DMS 273 (cell line): ENCODE measurements at regions not wholly inside any gene's neighbourhood (a gene's known extent, or its start where the extent isn't known, plus 50 kb on each side); places are given as distances from the start of the nearest gene placed in this dataset.
"Not testable (repeated sequence)": the region's sequence is repeated elsewhere in the genome, so short reads cannot be mapped to it uniquely, and the experiment has no call there.

Experiments
- DNase-seq: peaks from one replicate; lab custom pipeline; 2025; ENCODE audit not compliant: unreplicated experiment; lab: John Stamatoyannopoulos, UW

GRCh38 chr10:130973127-130973839, 338.2 kb downstream of the TCERG1L start:
- DNase-seq = no peak

- no peak for DNase-seq
Measured at GRCh38 chr10:130974166-130974565, 337.4 kb downstream of the TCERG1L start.

GRCh38 chr10:130975351-130975750, 336.2 kb downstream of the TCERG1L start:
- not testable (repeated sequence) for DNase-seq

DNA sequence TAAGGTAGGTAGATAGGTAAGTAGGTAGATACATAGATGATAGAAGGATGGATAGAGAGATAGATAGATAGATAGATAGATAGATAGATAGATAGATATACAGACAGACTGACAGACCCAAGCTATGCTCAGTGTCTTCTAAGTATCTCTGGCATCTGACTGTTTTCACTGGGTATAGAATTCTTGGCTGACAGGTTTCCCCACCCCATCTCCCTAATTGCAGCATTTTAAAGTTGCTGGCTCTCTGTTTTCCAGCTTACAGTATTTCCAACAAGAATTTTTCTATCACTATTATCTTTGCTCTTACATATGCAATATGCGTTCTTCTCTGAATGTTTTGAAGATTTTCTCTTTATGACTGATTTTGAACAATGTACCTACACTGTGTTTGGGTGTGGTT, 328.7 kb downstream of the TCERG1L start:
- no peak for DNase-seq

DNA sequence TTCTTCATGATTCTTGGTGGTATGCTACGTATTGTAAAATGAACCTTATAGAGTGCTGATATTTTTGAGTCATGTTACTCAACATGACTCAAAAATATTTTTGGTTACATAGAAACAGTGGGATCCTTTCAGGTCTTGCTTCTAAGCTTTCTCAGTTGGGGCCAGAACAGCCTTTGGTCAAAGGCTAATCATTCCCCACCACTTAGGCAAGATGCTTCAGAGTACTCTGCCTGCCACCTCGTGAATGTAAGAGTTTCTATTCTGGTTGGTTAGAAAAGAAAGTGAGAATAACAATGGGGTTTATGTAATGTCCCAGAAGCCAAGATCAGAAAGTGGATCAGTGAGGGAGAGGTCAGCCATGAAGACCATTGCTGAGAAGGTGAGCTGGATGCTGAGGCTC, 327.8 kb downstream of the TCERG1L start:
- no peak for DNase-seq

- no peak for DNase-seq
Measured at GRCh38 chr10:130984686-130985085, 326.8 kb downstream of the TCERG1L start.

- DNase-seq = no peak
Measured at GRCh38 chr10:130985158-130985753, 326.3 kb downstream of the TCERG1L start.

DNA sequence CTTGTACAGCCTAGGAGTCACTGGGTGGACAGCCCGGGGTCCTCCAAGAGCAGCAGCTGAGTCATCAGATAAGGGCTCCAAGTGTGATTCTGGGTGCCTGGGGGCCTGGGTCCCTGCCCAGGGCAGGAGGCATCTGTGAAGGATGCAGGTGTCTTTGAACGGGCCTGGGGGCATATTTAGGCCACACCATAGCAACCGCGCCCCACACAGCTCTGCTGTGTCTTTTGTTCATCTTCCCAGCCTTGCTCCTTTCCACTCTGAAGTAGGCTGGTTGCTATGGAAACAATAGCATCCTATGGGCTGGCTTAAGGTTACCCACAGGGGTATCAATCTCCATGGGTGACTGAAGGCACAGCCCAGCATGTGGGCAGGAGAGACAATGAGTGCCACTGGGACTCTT, 324.7 kb downstream of the TCERG1L start:
- no peak for DNase-seq

- no peak for DNase-seq
Measured at GRCh38 chr10:130987401-130987800, 324.1 kb downstream of the TCERG1L start.

DNA sequence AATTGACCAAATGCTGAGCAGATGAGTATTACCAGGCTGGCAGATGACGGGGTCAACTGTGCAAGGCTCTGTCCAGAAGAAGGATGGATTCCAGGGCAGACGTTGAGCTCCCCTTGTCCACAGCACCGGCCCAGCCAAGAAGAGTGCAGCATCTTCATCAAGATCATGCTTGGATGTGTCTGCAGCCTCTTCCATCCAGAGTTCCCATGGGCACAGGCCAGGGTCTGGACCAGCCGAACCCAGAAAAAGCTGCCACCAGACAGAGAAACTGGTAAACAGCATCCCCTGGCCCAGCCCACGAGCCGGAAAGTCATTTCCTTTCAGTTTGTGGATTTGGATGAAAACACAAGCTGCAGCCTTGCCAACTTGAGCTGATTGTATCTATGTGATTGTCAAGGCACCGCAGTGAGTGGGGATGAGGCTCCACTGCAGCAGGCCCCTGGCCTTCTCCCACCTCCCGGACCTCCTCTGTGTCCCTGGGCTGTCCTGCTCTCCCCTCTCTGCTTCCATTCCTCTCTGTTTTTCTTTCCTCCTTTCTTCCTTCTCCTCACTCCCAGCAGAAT, 321.8 kb downstream of the TCERG1L start:
- no peak for DNase-seq

DNA sequence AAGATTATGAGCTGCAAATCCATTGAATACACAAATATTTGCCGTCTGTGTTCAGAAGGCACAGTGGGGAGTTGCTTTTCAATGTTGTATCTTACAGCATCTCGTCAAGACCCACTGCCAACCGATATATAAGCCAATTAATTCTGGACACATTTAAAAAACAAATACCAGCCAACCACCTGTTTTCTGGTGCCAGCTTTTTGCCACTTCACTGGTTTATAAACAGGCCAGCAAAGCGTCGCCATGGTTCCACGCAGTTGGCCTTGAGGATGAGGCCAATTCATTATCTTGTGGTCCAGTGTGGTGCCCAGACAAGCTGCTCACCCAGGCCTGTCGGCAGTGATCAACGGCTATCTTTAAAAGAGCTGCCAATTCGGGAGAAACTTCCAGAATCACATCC, 321.0 kb downstream of the TCERG1L start:
- DNase-seq = no peak

GRCh38 chr10:130992802-130993523, 318.6 kb downstream of the TCERG1L start:
- no peak for DNase-seq

DNA sequence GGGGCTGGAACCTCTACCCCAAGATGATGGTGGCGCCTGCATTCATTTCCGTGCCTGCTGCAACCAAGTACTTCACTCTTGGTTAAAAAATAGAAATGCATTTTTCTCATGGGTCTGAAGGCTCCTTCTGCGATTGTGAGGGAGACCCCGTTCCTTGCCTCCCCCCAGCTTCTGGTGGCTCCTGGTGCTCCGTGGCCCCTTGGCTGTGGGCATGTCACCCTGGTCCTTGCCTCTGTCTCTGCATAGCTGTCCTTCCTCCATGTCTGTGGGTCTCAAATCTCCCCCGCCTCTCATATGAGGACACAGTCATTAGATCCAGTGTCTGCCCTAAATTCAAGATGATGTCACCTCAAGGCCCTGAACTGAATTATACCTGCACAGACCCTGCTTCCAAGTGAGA, 317.9 kb downstream of the TCERG1L start:
- DNase-seq = no peak

- no peak for DNase-seq
Measured at GRCh38 chr10:130994191-130994590, 317.3 kb downstream of the TCERG1L start.

GRCh38 chr10:130994845-130995244, 316.7 kb downstream of the TCERG1L start:
- DNase-seq = no peak

DNA sequence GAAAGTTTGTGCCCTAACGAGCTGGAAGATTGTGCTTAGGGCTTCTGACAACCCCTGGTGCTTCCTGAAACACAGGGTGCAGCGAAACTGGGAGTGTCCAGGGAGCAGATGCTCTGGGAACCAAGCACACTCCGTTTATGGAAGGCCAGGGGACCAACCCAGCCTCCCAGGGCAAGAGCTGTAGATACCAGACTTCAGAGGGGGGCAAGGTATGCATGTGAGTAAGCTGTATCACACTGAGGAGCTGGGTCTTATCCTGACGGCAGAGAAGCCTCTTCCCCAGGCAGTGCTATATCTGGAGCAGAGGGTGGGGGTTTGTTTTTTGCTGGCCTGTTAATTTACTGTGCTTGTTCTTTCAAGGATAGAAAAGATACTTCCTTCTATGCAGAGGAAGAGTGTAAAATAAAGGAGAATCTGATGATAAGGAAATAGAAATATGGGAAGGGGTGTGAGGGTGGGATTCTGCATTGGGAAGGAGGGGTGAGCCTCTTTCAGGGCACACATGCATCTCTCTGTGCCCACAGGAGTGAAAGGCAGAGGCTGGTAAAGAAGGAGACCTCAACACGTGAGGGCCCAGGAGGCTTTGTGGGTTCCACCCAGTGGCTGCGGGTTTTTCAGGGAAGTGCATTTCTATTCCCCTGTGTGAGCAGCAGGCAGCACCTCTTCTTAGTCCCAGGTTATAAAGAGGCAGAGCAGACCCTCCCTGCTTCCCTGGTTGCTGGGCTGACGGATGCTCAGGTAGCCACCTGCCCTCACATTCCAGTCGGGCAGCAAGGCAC, 314.1 kb downstream of the TCERG1L start:
- no peak for DNase-seq

- no peak for DNase-seq
Measured at GRCh38 chr10:130998046-130998435, 313.5 kb downstream of the TCERG1L start.

DNA sequence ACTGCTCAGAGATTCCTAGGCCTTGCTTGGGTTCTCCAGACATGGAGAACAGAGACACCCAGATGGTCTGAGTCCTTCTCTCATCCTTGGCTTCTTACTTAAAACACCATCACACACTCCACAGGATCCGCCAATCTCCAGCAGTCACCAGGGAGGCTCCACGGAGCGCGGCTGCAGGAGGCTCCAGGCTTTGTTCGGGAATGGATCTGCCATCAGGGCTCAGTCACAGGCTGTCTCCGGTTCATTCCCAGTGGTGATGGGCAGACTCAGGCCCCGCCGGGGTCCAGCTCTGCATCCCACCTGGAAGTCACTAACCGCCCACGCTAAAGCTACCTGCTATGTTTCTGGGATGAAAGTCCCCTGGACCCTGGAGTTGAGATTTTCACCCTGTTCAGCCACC, 312.9 kb downstream of the TCERG1L start:
- DNase-seq = no peak

GRCh38 chr10:130999376-131000202, 311.9 kb downstream of the TCERG1L start:
- no peak for DNase-seq

- DNase-seq = no peak
Measured at GRCh38 chr10:131000244-131000643, 311.3 kb downstream of the TCERG1L start.
